ENCODE measurements at regions not wholly inside any gene's neighbourhood (a gene's known extent, or its start where the extent isn't known, plus 50 kb on each side); places are given as distances from the start of the nearest gene placed in this dataset.

GRCh38 chr6:98117068-98117467 lies 717.3 kb upstream of the POU3F2 start:
- TF ChIP-seq CTCF (IDR thresholded peaks at IDR 0.05) (no peak), EP300 (IDR thresholded peaks at IDR 0.05) (no peak)
